HepG2 (cell line): ENCODE measurements at regions not wholly inside any gene's neighbourhood (a gene's known extent, or its start where the extent isn't known, plus 50 kb on each side); places are given as distances from the start of the nearest gene placed in this dataset.
A peak's percentile ranks its signal among the peaks of the same experiment; 100 is the strongest.

Experiments used
- ATAC-seq: fragments of 200-7000 bp; cut with Tn5 transposase; 3 replicates; pipeline ENCODE4 v1.9.1; 2020; ENCODE audit warnings: mild to moderate bottlenecking, moderate library complexity
- BruUV-seq: library from RNA; stranded (reverse); fragments of 400-500 nt; replicated peaks from 2 replicates; lab custom pipeline; 2021; lab: Mats Ljungman, UMichigan
- CTCF ChIA-PET: fragments of 300-600 bp; formaldehyde crosslinking; extraction: SDS; loops from one replicate; lab custom pipeline; 2021; ENCODE audit warnings: low total read pairs, inconsistent platforms, low intra/inter-chr PET ratio; lab: Yijun Ruan, JAX
- POLR2A ChIA-PET: fragments of 350-600 bp; sonication (Branson Sonifier 250); formaldehyde crosslinking; loops from one replicate; lab custom pipeline; 2020; ENCODE audit warnings: antibody characterized with exemption, inconsistent platforms; lab: Yijun Ruan, JAX
- DNase-seq: peaks from one replicate; pipeline ENCODE4 v3.0.0-alpha.2; 2015; ENCODE audit warnings: low spot score
- FAIRE-seq: peaks from 3 replicates; lab custom pipeline; 2011; peaks lifted over from hg19 to GRCh38; lab: Jason Lieb, UNC
- H2AFZ ChIP-seq: one replicate; pipeline ENCODE4 v1.6.1; 2011; ENCODE audit warnings: low read length, inconsistent platforms
- H3K27ac ChIP-seq: fragments of 300-600 bp; 3 replicates; pipeline ENCODE4 v1.8.0; 2011; ENCODE audit warnings: mixed run types, mild to moderate bottlenecking, mixed read lengths, low read length, inconsistent platforms; ENCODE audit not compliant: insufficient read depth; ENCODE audit errors: extremely low read length
- H3K27me3 ChIP-seq, 2 experiments: fragments of 200-600 bp in 1 of 2; 2 replicates in 1 of 2; 3 replicates in 1 of 2; pipeline versions ENCODE4 v1.6.0 to v1.8.0; 2011; ENCODE audit warnings: low read length in 2 of 2, mild to moderate bottlenecking in 2 of 2, moderate library complexity in 2 of 2, inconsistent platforms in 1 of 2; ENCODE audit not compliant: insufficient read depth in 2 of 2, control insufficient read depth in 1 of 2
- H3K36me3 ChIP-seq, 2 experiments: fragments of 200-600 bp in 1 of 2; replicated peaks in 1 of 2; 2 replicates in 1 of 2; 3 replicates in 1 of 2; pipeline versions ENCODE4 v1.5.1 to v1.8.0; 2011; ENCODE audit warnings: low read length in 2 of 2, inconsistent platforms in 1 of 2; ENCODE audit not compliant: insufficient read depth in 2 of 2, control insufficient read depth in 1 of 2
- H3K4me1 ChIP-seq: 2 replicates; pipeline ENCODE4 v1.5.1; 2012; ENCODE audit warnings: low read length, inconsistent platforms; ENCODE audit not compliant: insufficient read depth
- H3K4me2 ChIP-seq: 2 replicates; pipeline ENCODE4 v1.6.0; 2011; ENCODE audit warnings: low read depth, low read length, inconsistent platforms
- H3K4me3 ChIP-seq, 3 experiments: fragments of 200-600 bp in 1 of 3; sonication (generic), shearing (Covaris generic) in 1 of 3; replicated peaks in 1 of 3; 2 replicates each; pipeline ENCODE4 v1.5.1; 2011 to 2016; ENCODE audit warnings: low read length in 3 of 3, inconsistent platforms in 2 of 3, low read depth in 2 of 3, mild to moderate bottlenecking in 2 of 3, control low read depth in 1 of 3, mixed read lengths in 1 of 3; ENCODE audit not compliant: insufficient read depth in 1 of 3
- H3K79me2 ChIP-seq: one replicate; pipeline ENCODE4 v1.6.1; 2011; ENCODE audit warnings: low read length, inconsistent platforms; ENCODE audit not compliant: insufficient read depth
- H3K9ac ChIP-seq: 2 replicates; pipeline ENCODE4 v1.6.0; 2011; ENCODE audit warnings: mild to moderate bottlenecking, low read depth, low read length, inconsistent platforms; ENCODE audit not compliant: insufficient read depth
- H3K9me3 ChIP-seq: 2 replicates; pipeline ENCODE4 v1.5.1; 2012; ENCODE audit warnings: mild to moderate bottlenecking, low read length
- H4K20me1 ChIP-seq: 2 replicates; pipeline ENCODE4 v1.6.0; 2011; ENCODE audit warnings: inconsistent platforms, mild to moderate bottlenecking, low read length, moderate library complexity; ENCODE audit not compliant: insufficient read depth
- HIVEP1 ChIP-seq: sonication (generic); formaldehyde crosslinking; IDR thresholded peaks from 2 replicates; pipeline ENCODE4 v1.4.0; 2020; ENCODE audit warnings: mild to moderate bottlenecking, missing genetic modification reagents
- KDM3A ChIP-seq: IDR thresholded peaks from 2 replicates; pipeline ENCODE4 v1.6.1; 2018; ENCODE audit warnings: low read depth, missing compliant biosample characterization
- MTA1 ChIP-seq: sonication (generic); formaldehyde crosslinking; IDR thresholded peaks from 2 replicates; pipeline ENCODE4 v1.4.0; 2020; ENCODE audit warnings: missing genetic modification reagents, mild to moderate bottlenecking, borderline replicate concordance
- SKI ChIP-seq: fragments of 450-650 bp; IDR thresholded peaks from one replicate; pipeline ENCODE4 v1.6.1; 2018; ENCODE audit warnings: mild to moderate bottlenecking; ENCODE audit not compliant: partially characterized antibody
- ZFP90 ChIP-seq: sonication (generic); formaldehyde crosslinking; IDR thresholded peaks from 2 replicates; pipeline ENCODE4 v1.8.0; 2022; ENCODE audit warnings: missing genetic modification reagents, mild to moderate bottlenecking, inconsistent platforms, borderline replicate concordance
- ZNF33A ChIP-seq: sonication (generic); formaldehyde crosslinking; IDR thresholded peaks from 2 replicates; pipeline ENCODE4 v1.5.1; 2020; ENCODE audit warnings: missing genetic modification reagents, mild to moderate bottlenecking, moderate library complexity, borderline replicate concordance
- WGBS: methylation state at CpG from one replicate; pipeline ENCODE4 v1.1.6; 2017; ENCODE audit warnings: low lambda C conversion rate; 5-methylcytosine and 5-hydroxymethylcytosine counted together
- in situ Hi-C: cut with HindIII; loops from 2 replicates; pipeline ENCODE4 v1.10.0; 2017; ENCODE audit warnings: low pct_unique_long_range_greater_than_20kb; ENCODE audit not compliant: extremely low pct_ligation_motif_present
- intact Hi-C: fragments of 100-400 bp; cut with micrococcal nuclease; formaldehyde crosslinking; loops from one replicate; pipeline ENCODE4 v1.10.0; 2022; ENCODE audit not compliant: unreplicated experiment
- TF ChIP-seq, protein P1 (sequence below): sonication (generic); formaldehyde crosslinking; IDR thresholded peaks from 2 replicates; pipeline ENCODE4 v1.5.1; 2020; ENCODE audit warnings: mild to moderate bottlenecking, missing genetic modification reagents, moderate library complexity
- TF ChIP-seq, protein P2 (sequence below), 2 experiments: IDR thresholded peaks; 2 replicates each; pipeline ENCODE4 v1.6.1; 2011 to 2012; ENCODE audit warnings: low read length in 2 of 2, borderline replicate concordance in 1 of 2, low read depth in 1 of 2, mild to moderate bottlenecking in 1 of 2, moderate library complexity in 1 of 2
- TF ChIP-seq, protein P3 (sequence below): sonication (generic); formaldehyde crosslinking; IDR thresholded peaks from 2 replicates; pipeline ENCODE4 v1.5.0; 2020; ENCODE audit warnings: mild to moderate bottlenecking, missing genetic modification reagents

DNA sequence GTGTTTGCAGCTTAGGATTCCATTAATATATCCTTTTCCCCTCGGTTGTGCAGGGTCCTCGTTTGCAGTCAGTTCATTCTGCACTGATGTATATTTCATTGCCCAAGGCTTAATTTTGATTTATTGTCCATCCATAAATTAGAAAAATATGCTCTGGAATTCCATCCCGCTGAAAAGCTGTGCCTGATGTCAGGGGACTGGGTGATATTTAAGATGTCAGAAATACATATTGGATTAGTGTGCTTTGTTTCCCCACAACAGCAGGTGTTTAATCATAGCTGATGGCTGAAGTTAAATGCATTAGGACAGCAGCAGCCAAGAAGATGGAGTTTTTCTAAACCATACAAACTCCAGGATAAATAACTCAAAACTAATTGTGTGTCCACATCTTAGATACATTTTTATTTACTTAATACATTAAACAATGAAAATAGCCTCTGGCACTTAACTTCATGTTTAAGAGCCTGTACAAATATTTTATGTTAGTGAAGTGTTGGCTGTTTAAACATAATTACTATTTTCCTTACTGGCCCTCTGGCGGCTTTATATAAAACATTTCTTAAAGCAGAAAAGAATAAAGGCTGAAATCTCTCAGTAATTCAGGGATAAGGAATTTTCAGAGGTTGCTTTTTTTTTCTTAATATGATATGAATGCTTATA, 170.4 kb upstream of the TBCA start (continued):
- TF ChIP-seq, protein P1, sequence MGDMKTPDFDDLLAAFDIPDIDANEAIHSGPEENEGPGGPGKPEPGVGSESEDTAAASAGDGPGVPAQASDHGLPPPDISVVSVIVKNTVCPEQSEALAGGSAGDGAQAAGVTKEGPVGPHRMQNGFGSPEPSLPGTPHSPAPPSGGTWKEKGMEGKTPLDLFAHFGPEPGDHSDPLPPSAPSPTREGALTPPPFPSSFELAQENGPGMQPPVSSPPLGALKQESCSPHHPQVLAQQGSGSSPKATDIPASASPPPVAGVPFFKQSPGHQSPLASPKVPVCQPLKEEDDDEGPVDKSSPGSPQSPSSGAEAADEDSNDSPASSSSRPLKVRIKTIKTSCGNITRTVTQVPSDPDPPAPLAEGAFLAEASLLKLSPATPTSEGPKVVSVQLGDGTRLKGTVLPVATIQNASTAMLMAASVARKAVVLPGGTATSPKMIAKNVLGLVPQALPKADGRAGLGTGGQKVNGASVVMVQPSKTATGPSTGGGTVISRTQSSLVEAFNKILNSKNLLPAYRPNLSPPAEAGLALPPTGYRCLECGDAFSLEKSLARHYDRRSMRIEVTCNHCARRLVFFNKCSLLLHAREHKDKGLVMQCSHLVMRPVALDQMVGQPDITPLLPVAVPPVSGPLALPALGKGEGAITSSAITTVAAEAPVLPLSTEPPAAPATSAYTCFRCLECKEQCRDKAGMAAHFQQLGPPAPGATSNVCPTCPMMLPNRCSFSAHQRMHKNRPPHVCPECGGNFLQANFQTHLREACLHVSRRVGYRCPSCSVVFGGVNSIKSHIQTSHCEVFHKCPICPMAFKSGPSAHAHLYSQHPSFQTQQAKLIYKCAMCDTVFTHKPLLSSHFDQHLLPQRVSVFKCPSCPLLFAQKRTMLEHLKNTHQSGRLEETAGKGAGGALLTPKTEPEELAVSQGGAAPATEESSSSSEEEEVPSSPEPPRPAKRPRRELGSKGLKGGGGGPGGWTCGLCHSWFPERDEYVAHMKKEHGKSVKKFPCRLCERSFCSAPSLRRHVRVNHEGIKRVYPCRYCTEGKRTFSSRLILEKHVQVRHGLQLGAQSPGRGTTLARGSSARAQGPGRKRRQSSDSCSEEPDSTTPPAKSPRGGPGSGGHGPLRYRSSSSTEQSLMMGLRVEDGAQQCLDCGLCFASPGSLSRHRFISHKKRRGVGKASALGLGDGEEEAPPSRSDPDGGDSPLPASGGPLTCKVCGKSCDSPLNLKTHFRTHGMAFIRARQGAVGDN (CRISPR knock-in tag) = no peak

DNA sequence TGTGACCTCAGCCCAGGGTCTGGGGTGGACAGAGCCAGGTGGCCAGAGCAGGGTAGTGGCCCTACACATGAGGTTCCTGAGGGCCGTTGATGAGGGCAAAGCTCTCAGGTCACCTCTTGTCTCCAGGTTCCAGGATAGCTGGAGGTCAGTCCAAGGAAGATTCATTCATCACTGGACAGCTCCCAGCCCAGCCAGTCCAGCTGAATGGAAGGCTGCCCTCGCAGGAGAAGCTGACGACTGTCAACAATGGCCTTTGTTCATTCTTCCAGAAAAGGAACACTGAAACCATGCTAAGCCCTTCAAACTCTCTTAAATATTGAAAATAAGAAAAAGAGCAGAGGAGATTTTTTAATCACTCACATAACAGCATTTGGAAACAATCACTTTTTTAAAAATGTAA, 169.7 kb upstream of the TBCA start:
- no peak for DNase-seq
- H3K9ac ChIP-seq = no peak overlapping the region
- in situ Hi-C loops = no loop called here
- no peak for ATAC-seq
- no peaks in the 10 kb centered on the region for H3K4me1 ChIP-seq
- peaks cover 0 to 1% of the 10 kb centered on the region in 2 experiments; a peak in 2 of 5 replicates for H3K27me3 ChIP-seq
- no peak for FAIRE-seq
- no peaks in the 10 kb centered on the region for H3K9me3 ChIP-seq
- H3K27ac ChIP-seq = no peak overlapping the region
- H4K20me1 ChIP-seq = no peaks in the 10 kb centered on the region
- intact Hi-C loops = no loop called here
- H3K4me3 ChIP-seq = no peak overlapping the region
- H3K79me2 ChIP-seq = no peaks in the 10 kb centered on the region
- TF ChIP-seq, protein P2, sequence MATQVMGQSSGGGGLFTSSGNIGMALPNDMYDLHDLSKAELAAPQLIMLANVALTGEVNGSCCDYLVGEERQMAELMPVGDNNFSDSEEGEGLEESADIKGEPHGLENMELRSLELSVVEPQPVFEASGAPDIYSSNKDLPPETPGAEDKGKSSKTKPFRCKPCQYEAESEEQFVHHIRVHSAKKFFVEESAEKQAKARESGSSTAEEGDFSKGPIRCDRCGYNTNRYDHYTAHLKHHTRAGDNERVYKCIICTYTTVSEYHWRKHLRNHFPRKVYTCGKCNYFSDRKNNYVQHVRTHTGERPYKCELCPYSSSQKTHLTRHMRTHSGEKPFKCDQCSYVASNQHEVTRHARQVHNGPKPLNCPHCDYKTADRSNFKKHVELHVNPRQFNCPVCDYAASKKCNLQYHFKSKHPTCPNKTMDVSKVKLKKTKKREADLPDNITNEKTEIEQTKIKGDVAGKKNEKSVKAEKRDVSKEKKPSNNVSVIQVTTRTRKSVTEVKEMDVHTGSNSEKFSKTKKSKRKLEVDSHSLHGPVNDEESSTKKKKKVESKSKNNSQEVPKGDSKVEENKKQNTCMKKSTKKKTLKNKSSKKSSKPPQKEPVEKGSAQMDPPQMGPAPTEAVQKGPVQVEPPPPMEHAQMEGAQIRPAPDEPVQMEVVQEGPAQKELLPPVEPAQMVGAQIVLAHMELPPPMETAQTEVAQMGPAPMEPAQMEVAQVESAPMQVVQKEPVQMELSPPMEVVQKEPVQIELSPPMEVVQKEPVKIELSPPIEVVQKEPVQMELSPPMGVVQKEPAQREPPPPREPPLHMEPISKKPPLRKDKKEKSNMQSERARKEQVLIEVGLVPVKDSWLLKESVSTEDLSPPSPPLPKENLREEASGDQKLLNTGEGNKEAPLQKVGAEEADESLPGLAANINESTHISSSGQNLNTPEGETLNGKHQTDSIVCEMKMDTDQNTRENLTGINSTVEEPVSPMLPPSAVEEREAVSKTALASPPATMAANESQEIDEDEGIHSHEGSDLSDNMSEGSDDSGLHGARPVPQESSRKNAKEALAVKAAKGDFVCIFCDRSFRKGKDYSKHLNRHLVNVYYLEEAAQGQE (IDR thresholded peaks at IDR 0.05; ENCODE audit: borderline replicate concordance in 1 of 2, low read depth in 1 of 2, low read length in 2 of 2) = peak in 1 of 2 experiments; percentile 64; a peak in 2 of 4 replicates
- TF ChIP-seq SKI (no peak), KDM3A (CRISPR knock-in tag) (no peak), ZNF33A (CRISPR knock-in tag) (no peak), HIVEP1 (CRISPR knock-in tag) (no peak), MTA1 (no peak), ZFP90 (CRISPR knock-in tag) (no peak)
- TF ChIP-seq, protein P3, sequence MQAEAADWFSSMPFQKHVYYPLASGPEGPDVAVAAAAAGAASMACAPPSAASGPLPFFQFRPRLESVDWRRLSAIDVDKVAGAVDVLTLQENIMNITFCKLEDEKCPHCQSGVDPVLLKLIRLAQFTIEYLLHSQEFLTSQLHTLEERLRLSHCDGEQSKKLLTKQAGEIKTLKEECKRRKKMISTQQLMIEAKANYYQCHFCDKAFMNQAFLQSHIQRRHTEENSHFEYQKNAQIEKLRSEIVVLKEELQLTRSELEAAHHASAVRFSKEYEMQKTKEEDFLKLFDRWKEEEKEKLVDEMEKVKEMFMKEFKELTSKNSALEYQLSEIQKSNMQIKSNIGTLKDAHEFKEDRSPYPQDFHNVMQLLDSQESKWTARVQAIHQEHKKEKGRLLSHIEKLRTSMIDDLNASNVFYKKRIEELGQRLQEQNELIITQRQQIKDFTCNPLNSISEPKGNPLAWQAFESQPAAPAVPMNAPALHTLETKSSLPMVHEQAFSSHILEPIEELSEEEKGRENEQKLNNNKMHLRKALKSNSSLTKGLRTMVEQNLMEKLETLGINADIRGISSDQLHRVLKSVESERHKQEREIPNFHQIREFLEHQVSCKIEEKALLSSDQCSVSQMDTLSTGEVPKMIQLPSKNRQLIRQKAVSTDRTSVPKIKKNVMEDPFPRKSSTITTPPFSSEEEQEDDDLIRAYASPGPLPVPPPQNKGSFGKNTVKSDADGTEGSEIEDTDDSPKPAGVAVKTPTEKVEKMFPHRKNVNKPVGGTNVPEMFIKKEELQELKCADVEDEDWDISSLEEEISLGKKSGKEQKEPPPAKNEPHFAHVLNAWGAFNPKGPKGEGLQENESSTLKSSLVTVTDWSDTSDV (CRISPR knock-in tag) = no peak
- ChIA-PET POLR2A (no interaction called here), CTCF (no interaction called here)
- WGBS = 23% methylated on average over 3 of the region's 3 CpGs
- H3K36me3 ChIP-seq = no peaks in the 10 kb centered on the region
- no peak overlapping the region for H3K4me2 ChIP-seq
- BruUV-seq = no TSS peak
- no peak overlapping the region for H2AFZ ChIP-seq
